ENCODE measurements at regions not wholly inside any gene's neighbourhood (a gene's known extent, or its start where the extent isn't known, plus 50 kb on each side); places are given as distances from the start of the nearest gene placed in this dataset.

- no peak for ATAC-seq
- DNase-seq (ENCODE audit: low spot score) = no peak
- Mint-ChIP-seq H3K4me1 (peaks cover 21% of the 10 kb centered on the region), H3K9me3 (peaks cover 4% of the 10 kb centered on the region), H3K36me3 (no peaks in the 10 kb centered on the region), H3K27ac (no peak overlapping the region), H3K27me3 (ENCODE audit: low read depth) (peaks cover 30% of the 10 kb centered on the region), H3K4me3 (no peak overlapping the region)
- ChIA-PET CTCF (interaction anchor here (0.8 kb wide), 2 partner anchors 10 to 137 kb away, joined by 3 to 4 read pairs; no protein-coding TSS in a partner anchor), POLR2A (no interaction called here)
- TF ChIP-seq HMGA2 (CRISPR knock-in tag; IDR thresholded peaks at IDR 0.05) (no peak), CREM (CRISPR knock-in tag; IDR thresholded peaks at IDR 0.05) (no peak), ELF4 (CRISPR knock-in tag; IDR thresholded peaks at IDR 0.05; ENCODE audit: low read depth) (no peak), GABPB1 (CRISPR knock-in tag; IDR thresholded peaks at IDR 0.05) (no peak), CBFB (CRISPR knock-in tag; IDR thresholded peaks at IDR 0.05; ENCODE audit: low read depth) (no peak), GRHL2 (CRISPR knock-in tag; IDR thresholded peaks at IDR 0.05; ENCODE audit: insufficient replicate concordance, severe bottlenecking) (no peak), TCF7 (CRISPR knock-in tag; IDR thresholded peaks at IDR 0.05; ENCODE audit: low read depth) (no peak), ZNF263 (CRISPR knock-in tag; IDR thresholded peaks at IDR 0.05; ENCODE audit: low read depth) (no peak), E2F1 (CRISPR knock-in tag; IDR thresholded peaks at IDR 0.05) (no peak), MLX (CRISPR knock-in tag; IDR thresholded peaks at IDR 0.05) (no peak), NFATC4 (CRISPR knock-in tag; IDR thresholded peaks at IDR 0.05) (no peak), SMAD3 (CRISPR knock-in tag; IDR thresholded peaks at IDR 0.05; ENCODE audit: borderline replicate concordance) (no peak), ZNF219 (CRISPR knock-in tag; IDR thresholded peaks at IDR 0.05; ENCODE audit: borderline replicate concordance) (no peak)
- TF ChIP-seq, protein P1, sequence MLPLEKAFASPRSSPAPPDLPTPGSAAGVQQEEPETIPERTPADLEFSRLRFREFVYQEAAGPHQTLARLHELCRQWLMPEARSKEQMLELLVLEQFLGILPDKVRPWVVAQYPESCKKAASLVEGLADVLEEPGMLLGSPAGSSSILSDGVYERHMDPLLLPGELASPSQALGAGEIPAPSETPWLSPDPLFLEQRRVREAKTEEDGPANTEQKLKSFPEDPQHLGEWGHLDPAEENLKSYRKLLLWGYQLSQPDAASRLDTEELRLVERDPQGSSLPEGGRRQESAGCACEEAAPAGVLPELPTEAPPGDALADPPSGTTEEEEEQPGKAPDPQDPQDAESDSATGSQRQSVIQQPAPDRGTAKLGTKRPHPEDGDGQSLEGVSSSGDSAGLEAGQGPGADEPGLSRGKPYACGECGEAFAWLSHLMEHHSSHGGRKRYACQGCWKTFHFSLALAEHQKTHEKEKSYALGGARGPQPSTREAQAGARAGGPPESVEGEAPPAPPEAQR (CRISPR knock-in tag; IDR thresholded peaks at IDR 0.05) = no peak
- TF ChIP-seq, protein P2, sequence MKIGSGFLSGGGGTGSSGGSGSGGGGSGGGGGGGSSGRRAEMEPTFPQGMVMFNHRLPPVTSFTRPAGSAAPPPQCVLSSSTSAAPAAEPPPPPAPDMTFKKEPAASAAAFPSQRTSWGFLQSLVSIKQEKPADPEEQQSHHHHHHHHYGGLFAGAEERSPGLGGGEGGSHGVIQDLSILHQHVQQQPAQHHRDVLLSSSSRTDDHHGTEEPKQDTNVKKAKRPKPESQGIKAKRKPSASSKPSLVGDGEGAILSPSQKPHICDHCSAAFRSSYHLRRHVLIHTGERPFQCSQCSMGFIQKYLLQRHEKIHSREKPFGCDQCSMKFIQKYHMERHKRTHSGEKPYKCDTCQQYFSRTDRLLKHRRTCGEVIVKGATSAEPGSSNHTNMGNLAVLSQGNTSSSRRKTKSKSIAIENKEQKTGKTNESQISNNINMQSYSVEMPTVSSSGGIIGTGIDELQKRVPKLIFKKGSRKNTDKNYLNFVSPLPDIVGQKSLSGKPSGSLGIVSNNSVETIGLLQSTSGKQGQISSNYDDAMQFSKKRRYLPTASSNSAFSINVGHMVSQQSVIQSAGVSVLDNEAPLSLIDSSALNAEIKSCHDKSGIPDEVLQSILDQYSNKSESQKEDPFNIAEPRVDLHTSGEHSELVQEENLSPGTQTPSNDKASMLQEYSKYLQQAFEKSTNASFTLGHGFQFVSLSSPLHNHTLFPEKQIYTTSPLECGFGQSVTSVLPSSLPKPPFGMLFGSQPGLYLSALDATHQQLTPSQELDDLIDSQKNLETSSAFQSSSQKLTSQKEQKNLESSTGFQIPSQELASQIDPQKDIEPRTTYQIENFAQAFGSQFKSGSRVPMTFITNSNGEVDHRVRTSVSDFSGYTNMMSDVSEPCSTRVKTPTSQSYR (CRISPR knock-in tag; IDR thresholded peaks at IDR 0.05) = no peak
Measured at GRCh38 chr6:109902870-109903269, 75.2 kb upstream of the GPR6 start.

DNA sequence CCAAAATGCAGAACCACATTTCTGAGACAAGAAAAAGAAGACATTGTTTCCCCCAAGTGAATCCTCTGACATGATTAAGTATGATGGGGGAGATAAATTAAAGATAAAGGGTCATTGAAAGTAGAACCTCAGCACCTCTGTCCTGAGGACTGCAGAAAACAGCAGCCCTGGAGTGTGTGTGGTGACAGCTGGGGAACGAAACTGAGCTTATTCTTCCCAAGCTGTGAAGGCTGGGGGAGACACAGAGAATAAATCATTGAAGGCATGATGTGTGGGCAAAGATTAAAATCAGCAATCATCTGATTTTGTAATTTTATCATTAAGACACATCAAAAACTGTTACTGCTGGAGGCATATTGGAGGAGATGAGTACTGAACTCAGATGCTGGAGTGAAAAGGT lies 67.5 kb upstream of the GPR6 start:
- H3K27me3 Mint-ChIP-seq (ENCODE audit: low read depth) = peaks cover 5% of the 10 kb centered on the region; the same call in 1 of the 2 replicates

More for the DNA sequence above, 67.5 kb upstream of the GPR6 start:
- DNase-seq (ENCODE audit: low spot score) (no peak), ATAC-seq (no peak)
- TF ChIP-seq NFATC4 (CRISPR knock-in tag; IDR thresholded peaks at IDR 0.05) (no peak), ZNF138 (CRISPR knock-in tag; conservative IDR thresholded peaks at IDR 0.05) (no peak), ZNF532 (CRISPR knock-in tag; IDR thresholded peaks at IDR 0.05; ENCODE audit: borderline replicate concordance) (no peak), E2F5 (CRISPR knock-in tag; IDR thresholded peaks at IDR 0.05) (no peak), HMGA2 (CRISPR knock-in tag; IDR thresholded peaks at IDR 0.05) (no peak), FOXP4 (CRISPR knock-in tag; IDR thresholded peaks at IDR 0.05) (no peak)
- POLR2A ChIA-PET = no interaction called here
- peaks cover 4% of the 10 kb centered on the region for H3K9me3 Mint-ChIP-seq
- CTCF ChIA-PET = no interaction called here
- H3K4me3 Mint-ChIP-seq = no peak overlapping the region
- peaks cover 15% of the 10 kb centered on the region for H3K4me1 Mint-ChIP-seq
- H3K27ac Mint-ChIP-seq = no peak overlapping the region; the same call in 1 of the 2 replicates
- no peaks in the 10 kb centered on the region for H3K36me3 Mint-ChIP-seq

Measured in WTC11 (cell line).